ENCODE measurements at regions not wholly inside any gene's neighbourhood (a gene's known extent, or its start where the extent isn't known, plus 50 kb on each side); places are given as distances from the start of the nearest gene placed in this dataset.

DNA sequence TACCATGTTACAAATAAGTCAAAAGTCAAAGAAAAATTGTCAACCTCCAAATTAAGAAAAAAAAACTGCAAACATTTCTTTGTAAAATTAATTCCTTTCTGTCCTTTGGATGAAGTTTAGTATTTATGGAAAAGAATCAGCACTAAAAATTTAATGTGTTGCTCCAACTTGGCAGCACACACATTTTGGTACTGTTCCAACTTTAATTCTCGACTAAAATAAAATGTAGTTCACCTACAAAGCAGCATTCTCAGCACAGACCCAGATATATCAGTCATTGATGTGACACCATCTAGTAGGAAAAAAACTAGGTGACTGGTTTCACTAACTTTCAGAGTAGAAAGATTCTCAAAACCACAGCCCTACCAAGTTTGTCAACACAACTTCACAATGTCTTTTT lies 131.7 kb upstream of the ROBO2 start:
- Histone ChIP-seq H3K4me3 (no peak overlapping the region), H4K20me1 (ENCODE audit: low read depth) (no peaks in the 10 kb centered on the region), H3K9ac (no peak overlapping the region), H3K27ac (no peak overlapping the region), H3K9me3 (ENCODE audit: low read depth) (no peaks in the 10 kb centered on the region), H3K4me1 (no peaks in the 10 kb centered on the region), H3K79me2 (ENCODE audit: low read depth) (no peaks in the 10 kb centered on the region), H3F3A (ENCODE audit: low read depth) (no peaks in the 10 kb centered on the region), H3K36me3 (no peaks in the 10 kb centered on the region), H3K4me2 (no peak overlapping the region), H3K27me3 (no peaks in the 10 kb centered on the region), H2AFZ (replicated peaks) (peak overlapping the region; percentile 17)
- Mint-ChIP-seq H3K9me3 (no peaks in the 10 kb centered on the region), H3K27ac (no peak overlapping the region), H3K36me3 (no peaks in the 10 kb centered on the region), H3K4me3 (no peak overlapping the region), H3K27me3 (ENCODE audit: insufficient read depth, low read depth) (no peaks in the 10 kb centered on the region), H3K4me1 (no peaks in the 10 kb centered on the region)
- DNase-seq (ENCODE audit: low spot score): no peak
- no peak for TF ChIP-seq EZH2 (IDR thresholded peaks at IDR 0.05)
- no peak for TF ChIP-seq EZH2phosphoT487 (IDR thresholded peaks at IDR 0.05)
- TF ChIP-seq CTCF (IDR thresholded peaks at IDR 0.05): no peak

DNA sequence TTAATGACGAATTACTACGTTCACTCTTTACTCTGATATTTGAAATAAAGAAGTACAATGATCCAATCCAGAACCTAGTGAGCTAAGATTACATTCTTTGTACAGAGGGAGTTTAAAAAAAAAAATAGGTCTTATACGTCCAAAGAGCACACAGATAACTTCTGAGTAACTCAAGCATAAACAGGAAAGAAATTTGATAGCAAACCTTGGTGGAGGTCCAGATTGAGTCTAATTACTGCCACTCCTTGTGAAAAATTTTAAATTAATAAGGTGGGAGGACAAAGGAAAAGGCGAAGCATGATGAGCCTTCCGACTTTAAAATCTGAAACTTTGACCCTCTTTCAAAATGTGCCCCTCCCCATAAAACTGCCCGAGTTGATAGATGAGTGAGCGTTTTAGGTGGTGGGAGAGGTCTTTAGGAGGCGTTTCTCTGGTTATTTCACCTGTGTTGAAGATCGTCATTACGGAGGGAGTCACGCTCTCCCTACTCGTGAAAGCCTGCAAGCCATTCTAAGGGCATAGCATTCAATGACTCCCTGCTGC lies 127.0 kb upstream of the ROBO2 start:
- Histone ChIP-seq H3K4me3 (no peak overlapping the region), H3K9ac (no peak overlapping the region), H4K20me1 (ENCODE audit: low read depth) (no peaks in the 10 kb centered on the region), H3K4me2 (no peak overlapping the region), H3K27me3 (no peaks in the 10 kb centered on the region), H3K9me3 (ENCODE audit: low read depth) (no peaks in the 10 kb centered on the region), H2AFZ (replicated peaks) (no peak overlapping the region), H3K27ac (no peak overlapping the region), H3K79me2 (ENCODE audit: low read depth) (no peaks in the 10 kb centered on the region), H3K4me1 (no peaks in the 10 kb centered on the region), H3F3A (ENCODE audit: low read depth) (no peaks in the 10 kb centered on the region), H3K36me3 (no peaks in the 10 kb centered on the region)
- DNase-seq (ENCODE audit: low spot score): no peak
- Mint-ChIP-seq H3K27me3 (ENCODE audit: insufficient read depth, low read depth) (no peaks in the 10 kb centered on the region), H3K27ac (no peak overlapping the region), H3K36me3 (no peaks in the 10 kb centered on the region), H3K9me3 (no peaks in the 10 kb centered on the region), H3K4me3 (no peak overlapping the region), H3K4me1 (no peaks in the 10 kb centered on the region)
- no peak for TF ChIP-seq CTCF (IDR thresholded peaks at IDR 0.05)
- no peak for TF ChIP-seq EZH2 (IDR thresholded peaks at IDR 0.05)
- TF ChIP-seq EZH2phosphoT487 (IDR thresholded peaks at IDR 0.05): no peak

GRCh38 chr3:76917436-76917835 lies 122.5 kb upstream of the ROBO2 start:
- Mint-ChIP-seq H3K27me3 (ENCODE audit: insufficient read depth, low read depth) (no peaks in the 10 kb centered on the region), H3K4me1 (no peaks in the 10 kb centered on the region), H3K36me3 (no peaks in the 10 kb centered on the region), H3K27ac (no peak overlapping the region), H3K4me3 (no peak overlapping the region), H3K9me3 (no peaks in the 10 kb centered on the region)
- Histone ChIP-seq H2AFZ (replicated peaks) (no peak overlapping the region), H3K36me3 (no peaks in the 10 kb centered on the region), H3K4me3 (no peak overlapping the region), H3K9me3 (ENCODE audit: low read depth) (no peaks in the 10 kb centered on the region), H3K9ac (no peak overlapping the region), H3F3A (ENCODE audit: low read depth) (no peaks in the 10 kb centered on the region), H3K27ac (no peak overlapping the region), H3K79me2 (ENCODE audit: low read depth) (no peaks in the 10 kb centered on the region), H3K4me2 (no peak overlapping the region), H3K4me1 (no peaks in the 10 kb centered on the region), H4K20me1 (ENCODE audit: low read depth) (no peaks in the 10 kb centered on the region), H3K27me3 (no peaks in the 10 kb centered on the region)
- TF ChIP-seq EZH2 (IDR thresholded peaks at IDR 0.05) (no peak), CTCF (IDR thresholded peaks at IDR 0.05) (no peak), EZH2phosphoT487 (IDR thresholded peaks at IDR 0.05) (no peak)
- DNase-seq (ENCODE audit: low spot score): no peak
